LNCAP (cell line): ENCODE measurements at regions not wholly inside any gene's neighbourhood (a gene's known extent, or its start where the extent isn't known, plus 50 kb on each side); places are given as distances from the start of the nearest gene placed in this dataset.

ENCODE experiments used
- TF ChIP-seq, protein P1 (sequence below): fragments of 450-650 bp; IDR thresholded peaks from 2 replicates; pipeline ENCODE4 v1.5.1; 2017; ENCODE audit warnings: mild to moderate bottlenecking

- TF ChIP-seq, protein P1, sequence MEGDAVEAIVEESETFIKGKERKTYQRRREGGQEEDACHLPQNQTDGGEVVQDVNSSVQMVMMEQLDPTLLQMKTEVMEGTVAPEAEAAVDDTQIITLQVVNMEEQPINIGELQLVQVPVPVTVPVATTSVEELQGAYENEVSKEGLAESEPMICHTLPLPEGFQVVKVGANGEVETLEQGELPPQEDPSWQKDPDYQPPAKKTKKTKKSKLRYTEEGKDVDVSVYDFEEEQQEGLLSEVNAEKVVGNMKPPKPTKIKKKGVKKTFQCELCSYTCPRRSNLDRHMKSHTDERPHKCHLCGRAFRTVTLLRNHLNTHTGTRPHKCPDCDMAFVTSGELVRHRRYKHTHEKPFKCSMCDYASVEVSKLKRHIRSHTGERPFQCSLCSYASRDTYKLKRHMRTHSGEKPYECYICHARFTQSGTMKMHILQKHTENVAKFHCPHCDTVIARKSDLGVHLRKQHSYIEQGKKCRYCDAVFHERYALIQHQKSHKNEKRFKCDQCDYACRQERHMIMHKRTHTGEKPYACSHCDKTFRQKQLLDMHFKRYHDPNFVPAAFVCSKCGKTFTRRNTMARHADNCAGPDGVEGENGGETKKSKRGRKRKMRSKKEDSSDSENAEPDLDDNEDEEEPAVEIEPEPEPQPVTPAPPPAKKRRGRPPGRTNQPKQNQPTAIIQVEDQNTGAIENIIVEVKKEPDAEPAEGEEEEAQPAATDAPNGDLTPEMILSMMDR, result no peak
These were observed 65.7 kb upstream of the CAPRIN2 start for GRCh38 chr12:30820406-30820946.

GRCh38 chr12:30818562-30818961 is 63.8 kb upstream of the CAPRIN2 start:
- TF ChIP-seq, protein P1, result no peak

DNA sequence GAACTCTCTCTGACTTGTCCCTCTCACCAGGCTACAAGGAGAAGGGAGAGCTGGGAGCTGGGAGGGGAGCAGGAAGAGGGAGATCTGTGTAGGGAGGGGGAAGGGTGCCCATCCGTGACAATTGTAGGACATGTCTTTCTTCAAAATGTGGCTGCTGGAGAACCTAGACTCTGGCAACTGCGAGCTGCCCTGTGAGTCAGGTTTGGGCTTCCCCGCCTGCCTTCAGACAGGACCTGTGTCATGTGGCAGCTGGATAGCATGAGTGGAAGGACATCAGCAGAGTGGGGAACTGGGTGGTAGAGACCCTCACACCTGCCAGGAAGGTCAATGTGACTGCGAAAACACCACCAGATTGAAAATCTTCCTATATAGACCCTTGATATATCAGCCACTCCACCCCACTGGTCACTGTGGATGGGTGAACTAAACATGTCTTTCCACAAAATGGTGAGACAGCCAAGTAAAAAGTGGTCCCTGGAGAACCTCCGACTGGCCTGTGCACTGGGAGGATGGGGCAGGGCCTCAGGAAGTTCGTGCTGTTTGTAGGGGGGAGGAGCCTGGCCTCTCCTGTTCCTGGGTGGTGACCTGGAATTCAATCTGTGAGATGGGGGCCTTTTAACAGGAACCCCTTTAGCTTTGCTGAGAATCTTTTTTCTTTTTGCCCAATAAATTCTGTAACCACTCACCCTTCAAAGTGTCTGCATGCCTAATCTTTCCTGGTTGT is 62.2 kb upstream of the CAPRIN2 start:
- TF ChIP-seq, protein P1, result no peak

DNA sequence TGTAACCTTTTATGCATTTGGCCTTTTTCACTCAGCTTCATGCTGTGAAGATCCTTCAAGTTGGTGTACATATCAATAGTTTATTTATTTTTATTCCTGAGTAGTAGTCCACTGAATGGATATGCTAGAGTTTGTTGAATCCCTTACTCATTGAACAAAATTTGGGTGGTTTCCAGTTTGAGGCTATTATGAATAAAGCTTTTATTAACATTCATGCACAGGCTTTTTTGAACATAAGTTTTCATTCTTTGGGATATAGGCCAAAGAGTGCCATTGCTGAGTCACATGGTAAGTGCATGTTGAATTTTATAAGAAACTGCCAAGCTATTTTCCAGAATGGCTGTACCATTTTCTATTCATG is 59.5 kb upstream of the CAPRIN2 start:
- TF ChIP-seq, protein P1, result no peak

DNA sequence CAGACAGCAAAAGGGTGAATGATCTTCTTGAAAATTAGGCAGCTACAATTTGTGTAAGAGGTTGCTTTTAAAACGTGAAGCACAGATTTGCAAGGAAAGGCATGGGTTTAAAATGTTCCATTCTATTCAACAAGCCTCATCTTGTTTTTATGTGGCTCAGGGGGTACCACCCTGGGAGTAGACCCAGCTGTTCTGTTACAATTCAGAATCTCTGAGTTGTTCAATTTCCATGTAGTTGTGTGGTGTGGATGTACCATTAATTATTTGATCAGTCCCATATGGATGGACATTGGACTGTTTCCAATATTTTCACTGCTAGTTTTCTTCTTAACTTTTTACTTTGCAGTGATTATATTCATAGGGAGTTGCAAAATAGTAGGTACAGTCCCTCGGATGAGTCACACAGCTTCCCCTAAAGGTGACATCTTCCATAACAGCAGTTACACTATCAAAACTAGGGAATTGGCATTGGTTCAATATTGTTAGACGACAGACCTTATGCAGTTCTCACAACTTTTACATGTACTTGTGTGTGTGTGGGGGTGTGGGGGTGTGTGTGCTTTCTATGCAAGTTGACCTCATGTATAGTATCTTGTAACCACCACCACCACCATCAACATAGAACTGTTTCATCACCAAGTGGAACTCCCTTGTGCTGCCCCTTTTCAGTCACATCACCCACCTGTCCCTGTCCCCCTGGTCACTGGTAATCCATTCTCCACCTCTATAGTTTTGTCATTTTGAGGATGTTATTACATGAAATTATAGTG is 59.0 kb upstream of the CAPRIN2 start:
- TF ChIP-seq, protein P1, result no peak

DNA sequence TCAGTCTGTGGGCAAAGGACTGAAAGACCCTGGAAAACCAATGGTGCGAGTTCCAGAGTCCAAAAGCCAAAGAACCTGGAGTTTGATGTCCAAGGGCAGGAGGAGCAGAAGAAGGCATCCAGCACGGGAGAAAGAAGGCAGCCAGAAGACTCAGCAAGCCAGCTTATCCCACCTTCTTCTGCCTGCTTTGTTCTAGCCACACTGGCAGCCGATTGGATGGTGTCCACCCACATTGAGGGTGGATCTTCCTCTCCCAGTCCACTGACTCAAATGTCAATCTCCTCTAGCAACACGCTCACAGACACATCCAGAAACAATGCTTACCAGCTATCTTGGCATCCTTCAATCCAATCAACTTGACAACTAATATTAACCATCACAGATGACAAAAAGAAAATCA is 57.2 kb upstream of the CAPRIN2 start:
- TF ChIP-seq, protein P1, result no peak

- TF ChIP-seq, protein P1, result no peak
These were observed 56.2 kb upstream of the CAPRIN2 start for GRCh38 chr12:30810918-30811317.
